Activated T-helper 2 cell treated with anti-CD3 and anti-CD28 coated beads, Interferon-gamma antibody, Interleukin-2, Interleukin-4, amounts not matched to agents 10 μg/mL and 5 μg/mL and 100 μg/mL, durations not matched to agents 14 hours and 24 hours and 36 hours (primary cell): ENCODE measurements at regions not wholly inside any gene's neighbourhood (a gene's known extent, or its start where the extent isn't known, plus 50 kb on each side); places are given as distances from the start of the nearest gene placed in this dataset.

ENCODE experiments used
- DNase-seq: peaks from one replicate; pipeline ENCODE4 v3.0.0; 2021; ENCODE audit warnings: low spot score
- H3K27ac Mint-ChIP-seq: one replicate; pipeline ENCODE4 v1.8.0; 2021; ENCODE audit warnings: mixed read lengths
- H3K27me3 Mint-ChIP-seq: one replicate; pipeline ENCODE4 v1.8.0; 2021; ENCODE audit warnings: low read depth, mixed read lengths
- H3K36me3 Mint-ChIP-seq: one replicate; pipeline ENCODE4 v1.8.0; 2021; ENCODE audit warnings: low read depth, mixed read lengths
- H3K4me1 Mint-ChIP-seq: one replicate; pipeline ENCODE4 v1.8.0; 2021; ENCODE audit warnings: low read depth, mixed read lengths
- H3K4me3 Mint-ChIP-seq: one replicate; pipeline ENCODE4 v1.8.0; 2021; ENCODE audit warnings: low read depth, mild to moderate bottlenecking, moderate library complexity, mixed read lengths
- H3K9me3 Mint-ChIP-seq: one replicate; pipeline ENCODE4 v1.8.0; 2021; ENCODE audit warnings: mixed read lengths
- intact Hi-C: fragments of 100-400 bp; cut with micrococcal nuclease; formaldehyde crosslinking; loops from one replicate; pipeline ENCODE4 v1.15.1; 2023

DNA sequence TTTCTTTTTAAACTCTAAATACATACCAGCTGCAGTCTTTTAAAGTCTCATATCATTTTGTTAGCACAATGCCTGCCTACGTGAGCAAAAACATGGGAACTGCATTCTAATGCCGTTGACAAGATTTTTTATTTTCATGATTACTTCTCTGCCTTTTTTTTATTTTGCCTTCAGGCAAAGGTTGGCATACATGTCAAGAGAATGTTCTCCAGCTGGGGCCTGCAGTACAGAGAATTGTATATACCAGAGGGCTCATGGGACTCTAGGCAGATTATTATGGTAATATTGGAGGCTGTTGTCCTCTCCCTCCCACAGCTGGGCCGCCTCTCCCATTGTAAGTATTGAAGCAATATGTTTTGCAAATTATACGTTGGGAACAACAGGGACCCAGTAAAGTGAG is 53.9 kb upstream of the OBI1 start:
- H3K27me3 Mint-ChIP-seq: peaks cover 4% of the 10 kb centered on the region
- no peaks in the 10 kb centered on the region for H3K36me3 Mint-ChIP-seq
- intact Hi-C loops: no loop called here
- no peak for DNase-seq
- peaks cover 4% of the 10 kb centered on the region for H3K4me1 Mint-ChIP-seq
- H3K27ac Mint-ChIP-seq: no peak overlapping the region
- no peaks in the 10 kb centered on the region for H3K9me3 Mint-ChIP-seq
- H3K4me3 Mint-ChIP-seq: no peak overlapping the region

DNA sequence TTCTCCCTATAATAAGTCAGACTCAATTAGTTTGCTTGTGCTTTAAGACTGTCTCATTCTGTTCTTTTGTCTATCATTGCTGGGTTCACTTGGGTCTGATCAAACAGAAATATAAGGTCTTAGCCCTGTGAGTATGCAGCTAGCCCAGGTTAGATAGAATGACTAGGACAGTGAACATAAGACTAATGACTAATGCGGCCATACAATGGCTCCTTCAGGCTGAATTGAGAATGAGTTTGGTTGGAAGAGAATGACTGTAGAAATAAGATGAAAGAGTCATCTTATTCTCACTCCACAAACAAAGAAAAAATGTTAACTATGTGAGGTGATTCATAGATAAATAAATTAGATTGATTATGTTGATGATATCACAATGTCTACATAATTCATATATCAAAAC is 50.1 kb upstream of the OBI1 start:
- no peaks in the 10 kb centered on the region for H3K36me3 Mint-ChIP-seq
- H3K27me3 Mint-ChIP-seq: no peaks in the 10 kb centered on the region
- no peaks in the 10 kb centered on the region for H3K4me1 Mint-ChIP-seq
- no peak overlapping the region for H3K27ac Mint-ChIP-seq
- H3K4me3 Mint-ChIP-seq: no peak overlapping the region
- DNase-seq: no peak
- intact Hi-C loops: no loop called here
- H3K9me3 Mint-ChIP-seq: no peaks in the 10 kb centered on the region
